ENCODE measurements at regions not wholly inside any gene's neighbourhood (a gene's known extent, or its start where the extent isn't known, plus 50 kb on each side); places are given as distances from the start of the nearest gene placed in this dataset.

GRCh38 chr4:163868445-163868844, 374.0 kb downstream of the TMA16 start:
- DNase-seq, result no peak
- TF ChIP-seq CTCF (IDR thresholded peaks at IDR 0.05), result no peak
- Histone ChIP-seq H3K27ac (ENCODE audit: low read length) (no peak overlapping the region), H3K4me3 (ENCODE audit: low read length) (no peak overlapping the region), H3K36me3 (ENCODE audit: control insufficient read depth, insufficient read depth, low read length) (no peaks in the 10 kb centered on the region), H3K9me3 (ENCODE audit: control insufficient read depth, insufficient read depth, low read length) (no peaks in the 10 kb centered on the region), H3K27me3 (ENCODE audit: control insufficient read depth, insufficient read depth, low read length) (no peaks in the 10 kb centered on the region), H3K4me1 (ENCODE audit: control insufficient read depth, insufficient read depth, low read length) (no peaks in the 10 kb centered on the region)
- Mint-ChIP-seq H3K27me3 (ENCODE audit: low read depth in 2 of 2) (no peaks in the 10 kb centered on the region), H3K27ac (no peak overlapping the region), H3K36me3 (no peaks in the 10 kb centered on the region), H3K4me3 (no peak overlapping the region), H3K9me3 (no peaks in the 10 kb centered on the region), H3K4me1 (no peaks in the 10 kb centered on the region)
- intact Hi-C loops (cut with micrococcal nuclease), result no loop called here
- 100% methylated on average over 1 of the region's 2 CpGs for WGBS (ENCODE audit: insufficient coverage)
- ATAC-seq, result no peak

- intact Hi-C loops (cut with micrococcal nuclease), result no loop called here
- Histone ChIP-seq H3K27me3 (ENCODE audit: control insufficient read depth, insufficient read depth, low read length) (no peaks in the 10 kb centered on the region), H3K27ac (ENCODE audit: low read length) (no peak overlapping the region), H3K9me3 (ENCODE audit: control insufficient read depth, insufficient read depth, low read length) (no peaks in the 10 kb centered on the region), H3K36me3 (ENCODE audit: control insufficient read depth, insufficient read depth, low read length) (no peaks in the 10 kb centered on the region), H3K4me3 (ENCODE audit: low read length) (no peak overlapping the region), H3K4me1 (ENCODE audit: control insufficient read depth, insufficient read depth, low read length) (no peaks in the 10 kb centered on the region)
- Mint-ChIP-seq H3K27ac (no peak overlapping the region), H3K4me1 (no peaks in the 10 kb centered on the region), H3K4me3 (no peak overlapping the region), H3K9me3 (peaks cover 0 to 2% of the 10 kb centered on the region in 2 donors), H3K27me3 (ENCODE audit: low read depth in 2 of 2) (no peaks in the 10 kb centered on the region), H3K36me3 (no peaks in the 10 kb centered on the region)
- no peak for TF ChIP-seq CTCF (IDR thresholded peaks at IDR 0.05)
- DNase-seq (no peak), ATAC-seq (no peak)
- no CpG with 5 or more reads among the region's 1 CpG for WGBS (ENCODE audit: insufficient coverage)
Measured at GRCh38 chr4:163871078-163871477, 376.6 kb downstream of the TMA16 start.

DNA sequence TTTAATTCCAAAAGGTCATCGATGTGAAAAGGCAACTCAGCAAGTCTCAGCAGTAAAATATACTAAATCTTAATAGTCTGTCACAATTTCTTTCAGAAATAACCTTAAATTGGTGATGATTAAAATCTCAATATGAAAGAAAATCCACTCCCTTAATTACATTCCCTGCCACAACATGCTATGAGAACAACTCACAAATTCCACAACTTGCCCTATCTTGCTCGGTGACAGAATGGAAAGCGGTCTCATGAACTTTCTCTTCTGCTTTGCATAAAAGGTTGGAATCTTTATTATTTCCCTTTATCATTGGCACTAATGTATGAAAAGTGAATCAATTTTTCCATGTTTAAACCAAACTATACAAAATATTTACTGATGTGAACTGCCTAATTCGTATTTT, 380.8 kb downstream of the TMA16 start:
- H3K4me1 Mint-ChIP-seq, result no peaks in the 10 kb centered on the region
- intact Hi-C loops (cut with micrococcal nuclease), result no loop called here
- no peaks in the 10 kb centered on the region for H3K27me3 Mint-ChIP-seq (ENCODE audit: low read depth in 2 of 2)
- Histone ChIP-seq H3K36me3 (ENCODE audit: control insufficient read depth, insufficient read depth, low read length) (no peaks in the 10 kb centered on the region), H3K9me3 (ENCODE audit: control insufficient read depth, insufficient read depth, low read length) (no peaks in the 10 kb centered on the region), H3K27ac (ENCODE audit: low read length) (no peak overlapping the region), H3K27me3 (ENCODE audit: control insufficient read depth, insufficient read depth, low read length) (no peaks in the 10 kb centered on the region), H3K4me3 (ENCODE audit: low read length) (no peak overlapping the region), H3K4me1 (ENCODE audit: control insufficient read depth, insufficient read depth, low read length) (no peaks in the 10 kb centered on the region)
- WGBS (ENCODE audit: insufficient coverage), result 100% methylated on average over 1 of the region's 4 CpGs
- H3K4me3 Mint-ChIP-seq, result no peak overlapping the region
- peaks cover 0 to 7% of the 10 kb centered on the region in 2 donors for H3K9me3 Mint-ChIP-seq
- no peak overlapping the region for H3K27ac Mint-ChIP-seq
- no peak for DNase-seq
- TF ChIP-seq CTCF (IDR thresholded peaks at IDR 0.05), result no peak
- ATAC-seq, result no peak
- H3K36me3 Mint-ChIP-seq, result no peaks in the 10 kb centered on the region

DNA sequence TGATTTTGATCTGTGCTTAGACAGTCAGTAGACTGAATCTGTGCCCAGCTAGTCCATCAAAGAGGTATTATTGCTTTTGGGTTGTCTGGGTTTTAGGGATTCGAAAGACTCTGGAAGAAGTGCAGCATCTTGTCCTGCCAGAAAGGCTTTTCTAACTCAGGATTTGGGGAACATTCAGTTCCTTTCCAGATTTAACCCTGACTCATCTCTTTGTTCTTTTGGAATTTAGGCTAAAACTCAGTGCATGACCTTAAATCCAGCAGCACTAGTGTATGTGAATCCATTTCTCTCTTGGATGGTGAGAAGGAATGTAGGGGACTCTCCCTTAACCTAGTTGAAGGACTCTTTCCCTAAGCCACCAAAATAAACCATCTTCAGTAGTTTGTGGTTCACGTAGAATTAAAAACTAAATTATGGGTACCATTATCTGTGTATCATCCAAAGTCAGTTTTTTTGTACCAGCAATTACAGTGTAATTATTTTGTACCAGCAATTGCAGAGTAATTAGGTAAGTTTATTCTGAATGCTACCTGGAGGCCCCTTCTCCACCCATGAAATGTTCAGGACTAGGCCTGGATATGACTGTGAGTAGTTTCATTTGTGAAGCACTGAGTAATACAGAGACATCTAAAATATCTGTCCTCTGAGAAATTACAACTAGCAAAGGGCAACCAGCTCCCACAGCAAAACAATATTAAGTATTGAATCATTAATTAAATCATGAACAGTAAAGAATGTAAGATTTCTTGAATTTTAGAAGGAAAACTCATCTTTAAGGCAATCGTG, 384.0 kb downstream of the TMA16 start:
- no peaks in the 10 kb centered on the region for H3K36me3 Mint-ChIP-seq
- no peak for TF ChIP-seq CTCF (IDR thresholded peaks at IDR 0.05)
- no peaks in the 10 kb centered on the region for H3K4me1 Mint-ChIP-seq
- no peak overlapping the region for H3K27ac ChIP-seq (ENCODE audit: low read length)
- H3K4me3 ChIP-seq (ENCODE audit: low read length), result no peak overlapping the region
- no peaks in the 10 kb centered on the region for H3K36me3 ChIP-seq (ENCODE audit: control insufficient read depth, insufficient read depth, low read length)
- H3K9me3 ChIP-seq (ENCODE audit: control insufficient read depth, insufficient read depth, low read length), result no peaks in the 10 kb centered on the region
- intact Hi-C loops (cut with micrococcal nuclease), result no loop called here
- H3K4me3 Mint-ChIP-seq, result no peak overlapping the region
- no peaks in the 10 kb centered on the region for H3K4me1 ChIP-seq (ENCODE audit: control insufficient read depth, insufficient read depth, low read length)
- no peak overlapping the region for H3K27ac Mint-ChIP-seq
- DNase-seq, result no peak
- no peak for ATAC-seq
- peaks cover 3 to 8% of the 10 kb centered on the region in 2 donors for H3K9me3 Mint-ChIP-seq
- H3K27me3 Mint-ChIP-seq (ENCODE audit: low read depth in 2 of 2), result no peaks in the 10 kb centered on the region
- WGBS (ENCODE audit: insufficient coverage), result 66% methylated on average over 2 of the region's 3 CpGs
- no peaks in the 10 kb centered on the region for H3K27me3 ChIP-seq (ENCODE audit: control insufficient read depth, insufficient read depth, low read length)

All from natural killer cell (primary cell).